SU-DHL-6 (cell line): ENCODE measurements at regions not wholly inside any gene's neighbourhood (a gene's known extent, or its start where the extent isn't known, plus 50 kb on each side); places are given as distances from the start of the nearest gene placed in this dataset.

Experiments
- EZH2phosphoT487 ChIP-seq: fragments of 200-600 bp; sonication (generic), shearing (Covaris generic); conservative IDR thresholded peaks from 2 replicates; pipeline ENCODE4 v1.6.1; 2018; ENCODE audit warnings: mild to moderate bottlenecking, antibody characterized with exemption, low read length, moderate library complexity, mixed read lengths
- TF ChIP-seq, protein P1 (sequence below): fragments of 200-600 bp; sonication (generic); IDR thresholded peaks from one replicate; pipeline ENCODE4 v1.5.1; 2017; ENCODE audit warnings: antibody characterized with exemption, mild to moderate bottlenecking, low read length, moderate library complexity; ENCODE audit not compliant: insufficient read depth, poor library complexity, severe bottlenecking

DNA sequence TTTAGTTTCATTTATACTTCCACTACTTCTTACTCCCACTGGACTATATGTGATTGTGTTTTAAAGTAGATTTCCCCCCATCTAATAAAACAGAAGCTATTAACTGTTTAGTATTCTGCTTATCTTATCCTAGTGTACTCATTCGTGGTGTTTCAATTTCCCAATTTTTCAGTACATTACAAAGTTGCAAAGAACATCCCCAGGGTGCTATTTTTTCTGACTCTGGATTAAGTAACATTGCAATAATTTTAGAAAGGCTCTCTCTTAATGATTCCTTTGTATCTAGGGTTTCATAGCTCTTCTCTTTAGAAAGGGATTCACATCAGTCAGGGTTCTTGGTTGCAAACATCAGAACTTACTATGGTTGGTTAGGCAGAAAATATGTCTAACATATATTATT lies 317.9 kb upstream of the DIPK2B start:
- TF ChIP-seq, protein P1, sequence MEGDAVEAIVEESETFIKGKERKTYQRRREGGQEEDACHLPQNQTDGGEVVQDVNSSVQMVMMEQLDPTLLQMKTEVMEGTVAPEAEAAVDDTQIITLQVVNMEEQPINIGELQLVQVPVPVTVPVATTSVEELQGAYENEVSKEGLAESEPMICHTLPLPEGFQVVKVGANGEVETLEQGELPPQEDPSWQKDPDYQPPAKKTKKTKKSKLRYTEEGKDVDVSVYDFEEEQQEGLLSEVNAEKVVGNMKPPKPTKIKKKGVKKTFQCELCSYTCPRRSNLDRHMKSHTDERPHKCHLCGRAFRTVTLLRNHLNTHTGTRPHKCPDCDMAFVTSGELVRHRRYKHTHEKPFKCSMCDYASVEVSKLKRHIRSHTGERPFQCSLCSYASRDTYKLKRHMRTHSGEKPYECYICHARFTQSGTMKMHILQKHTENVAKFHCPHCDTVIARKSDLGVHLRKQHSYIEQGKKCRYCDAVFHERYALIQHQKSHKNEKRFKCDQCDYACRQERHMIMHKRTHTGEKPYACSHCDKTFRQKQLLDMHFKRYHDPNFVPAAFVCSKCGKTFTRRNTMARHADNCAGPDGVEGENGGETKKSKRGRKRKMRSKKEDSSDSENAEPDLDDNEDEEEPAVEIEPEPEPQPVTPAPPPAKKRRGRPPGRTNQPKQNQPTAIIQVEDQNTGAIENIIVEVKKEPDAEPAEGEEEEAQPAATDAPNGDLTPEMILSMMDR, result no peak
- TF ChIP-seq EZH2phosphoT487, result no peak
